GM23338 (cell line): ENCODE measurements at regions not wholly inside any gene's neighbourhood (a gene's known extent, or its start where the extent isn't known, plus 50 kb on each side); places are given as distances from the start of the nearest gene placed in this dataset.

Experiments used
- ATAC-seq: fragments of 200-7000 bp; cut with Tn5 transposase; 3 replicates; pipeline ENCODE4 v1.9.1; 2020
- DNase-seq: peaks from one replicate; pipeline ENCODE4 v3.0.0-alpha.2; 2015; ENCODE audit warnings: low spot score
- H2AFZ ChIP-seq: fragments of 200-600 bp; sonication (generic); 2 replicates; pipeline ENCODE4 v1.8.0; 2016; ENCODE audit warnings: antibody characterized with exemption, mild to moderate bottlenecking, moderate library complexity
- H3F3A ChIP-seq: fragments of 200-600 bp; sonication (generic); replicated peaks from 2 replicates; pipeline ENCODE4 v1.8.0; 2017; ENCODE audit warnings: antibody characterized with exemption, mixed run types, low read depth
- H3K27ac ChIP-seq: fragments of 200-600 bp; sonication (generic); 2 replicates; pipeline ENCODE4 v1.6.1; 2016; ENCODE audit warnings: low read depth
- H3K27me3 ChIP-seq: fragments of 200-600 bp; sonication (generic); 2 replicates; pipeline ENCODE4 v1.8.0; 2016; ENCODE audit warnings: mild to moderate bottlenecking, mixed run types, moderate library complexity; ENCODE audit not compliant: insufficient read depth
- H3K36me3 ChIP-seq: fragments of 200-600 bp; sonication (generic); 2 replicates; pipeline ENCODE4 v1.8.0; 2016; ENCODE audit warnings: mild to moderate bottlenecking; ENCODE audit not compliant: insufficient read depth
- H3K4me1 ChIP-seq: fragments of 200-600 bp; sonication (generic); 2 replicates; pipeline ENCODE4 v1.8.0; 2016; ENCODE audit warnings: mild to moderate bottlenecking, moderate library complexity; ENCODE audit not compliant: insufficient read depth
- H3K4me2 ChIP-seq: fragments of 200-600 bp; sonication (generic); 2 replicates; pipeline ENCODE4 v1.7.1; 2017; ENCODE audit warnings: mixed run types
- H3K4me3 ChIP-seq: fragments of 200-600 bp; sonication (generic); 2 replicates; pipeline ENCODE4 v1.6.1; 2016; ENCODE audit warnings: mixed run types
- H3K79me2 ChIP-seq: fragments of 200-600 bp; sonication (generic); replicated peaks from 2 replicates; pipeline ENCODE4 v1.8.0; 2017; ENCODE audit warnings: mild to moderate bottlenecking; ENCODE audit not compliant: insufficient read depth
- H3K9me2 ChIP-seq: fragments of 200-600 bp; sonication (generic); 2 replicates; pipeline ENCODE4 v1.8.0; 2017; ENCODE audit not compliant: insufficient read depth
- H4K20me1 ChIP-seq: fragments of 200-600 bp; sonication (generic); replicated peaks from 2 replicates; pipeline ENCODE4 v1.8.0; 2017; ENCODE audit warnings: mild to moderate bottlenecking; ENCODE audit not compliant: insufficient read depth
- H3K27ac Mint-ChIP-seq: 2 replicates; pipeline ENCODE4 v1.8.0; 2020; ENCODE audit warnings: inconsistent platforms, mild to moderate bottlenecking, moderate library complexity, mixed read lengths
- H3K27me3 Mint-ChIP-seq: 3 replicates; pipeline ENCODE4 v1.8.0; 2022; ENCODE audit warnings: low read depth, mild to moderate bottlenecking, moderate library complexity, mixed read lengths, inconsistent platforms; ENCODE audit not compliant: insufficient read depth, poor library complexity
- H3K36me3 Mint-ChIP-seq: 3 replicates; pipeline ENCODE4 v1.8.0; 2021; ENCODE audit warnings: low read depth, mild to moderate bottlenecking, inconsistent platforms, moderate library complexity, mixed read lengths
- H3K4me1 Mint-ChIP-seq: 3 replicates; pipeline ENCODE4 v1.8.0; 2020; ENCODE audit warnings: mild to moderate bottlenecking, inconsistent platforms, mixed read lengths
- H3K4me3 Mint-ChIP-seq: 3 replicates; pipeline ENCODE4 v1.8.0; 2021; ENCODE audit warnings: moderate library complexity, mild to moderate bottlenecking, inconsistent platforms, mixed read lengths
- H3K9me3 Mint-ChIP-seq: 3 replicates; pipeline ENCODE4 v1.8.0; 2020; ENCODE audit warnings: moderate library complexity, mild to moderate bottlenecking, inconsistent platforms, mixed read lengths
- CREB1 ChIP-seq: fragments of 250-450 bp; sonication (Bioruptor Pico); IDR thresholded peaks from 2 replicates; pipeline ENCODE4 v1.5.0; 2020; ENCODE audit warnings: low read depth, mild to moderate bottlenecking, moderate library complexity
- CTCF ChIP-seq, 2 experiments: fragments of 200-600 bp in 1 of 2; sonication (generic) in 1 of 2; conservative IDR thresholded peaks; 2 replicates each; pipeline versions ENCODE4 v1.5.1 to v1.6.1; 2016 to 2017; ENCODE audit warnings: antibody characterized with exemption in 2 of 2, low read depth in 2 of 2, mild to moderate bottlenecking in 2 of 2, moderate library complexity in 1 of 2
- ETS1 ChIP-seq: IDR thresholded peaks from 2 replicates; pipeline ENCODE4 v1.6.1; 2016; ENCODE audit warnings: antibody characterized with exemption
- EZH2phosphoT487 ChIP-seq: fragments of 200-600 bp; sonication (generic); IDR thresholded peaks from one replicate; pipeline ENCODE4 v1.8.1; 2018; ENCODE audit warnings: antibody characterized with exemption; ENCODE audit not compliant: unreplicated experiment
- JUNB ChIP-seq: IDR thresholded peaks from one replicate; pipeline ENCODE4 v1.6.1; 2016; ENCODE audit warnings: antibody characterized with exemption; ENCODE audit not compliant: unreplicated experiment
- NANOG ChIP-seq: IDR thresholded peaks from 2 replicates; pipeline ENCODE4 v1.6.1; 2016; ENCODE audit warnings: antibody characterized with exemption, borderline replicate concordance
- POLR2AphosphoS5 ChIP-seq: IDR thresholded peaks from 2 replicates; pipeline ENCODE4 v1.6.1; 2016; ENCODE audit warnings: antibody characterized with exemption, low read depth
- STAT1 ChIP-seq: IDR thresholded peaks from one replicate; pipeline ENCODE4 v1.6.1; 2016; ENCODE audit warnings: antibody characterized with exemption; ENCODE audit not compliant: unreplicated experiment
- ZNF114 ChIP-seq: fragments of 250-450 bp; sonication (Bioruptor Pico); IDR thresholded peaks from 2 replicates; pipeline ENCODE4 v1.5.0; 2020; ENCODE audit warnings: mild to moderate bottlenecking, moderate library complexity
- ZNF331 ChIP-seq: fragments of 250-450 bp; sonication (Bioruptor Pico); IDR thresholded peaks from 2 replicates; pipeline ENCODE4 v1.5.0; 2020; ENCODE audit warnings: low read depth, mild to moderate bottlenecking, moderate library complexity

GRCh38 chr21:35204850-35205541 is 155.9 kb upstream of the RUNX1 start:
- Histone ChIP-seq H3K4me1 (no peaks in the 10 kb centered on the region), H3K27ac (no peak overlapping the region), H2AFZ (peak overlapping the region; percentile 57), H3K36me3 (no peaks in the 10 kb centered on the region), H3F3A (no peaks in the 10 kb centered on the region), H3K79me2 (no peaks in the 10 kb centered on the region), H3K27me3 (no peaks in the 10 kb centered on the region), H3K4me3 (no peak overlapping the region), H4K20me1 (no peaks in the 10 kb centered on the region), H3K4me2 (no peak overlapping the region), H3K9me2 (no peaks in the 10 kb centered on the region)
- H3K27me3 Mint-ChIP-seq, result no peaks in the 10 kb centered on the region
- TF ChIP-seq CTCF (conservative IDR thresholded peaks at IDR 0.05; ENCODE audit: low read depth in 2 of 2) (peak; percentile 31 to 44; a peak in 3 of 4 replicates), EZH2phosphoT487 (no peak)
- H3K27ac Mint-ChIP-seq, result no peak overlapping the region
- H3K9me3 Mint-ChIP-seq, result no peaks in the 10 kb centered on the region; the same call in 2 of the 3 replicates
- DNase-seq, result peak; percentile 40
- H3K36me3 Mint-ChIP-seq, result no peaks in the 10 kb centered on the region
- H3K4me1 Mint-ChIP-seq, result peaks cover 18% of the 10 kb centered on the region; the same call in 2 of the 3 replicates
- H3K4me3 Mint-ChIP-seq, result no peak overlapping the region
- no peak; the same call in 2 of the 3 replicates for ATAC-seq

GRCh38 chr21:35204125-35204524 is 155.0 kb upstream of the RUNX1 start:
- Histone ChIP-seq H3K27ac (no peak overlapping the region), H3K9me2 (no peaks in the 10 kb centered on the region), H4K20me1 (no peaks in the 10 kb centered on the region), H3K36me3 (no peaks in the 10 kb centered on the region), H3K27me3 (no peaks in the 10 kb centered on the region), H3K4me2 (no peak overlapping the region), H3K4me3 (no peak overlapping the region), H2AFZ (no peak overlapping the region), H3K79me2 (no peaks in the 10 kb centered on the region), H3K4me1 (no peaks in the 10 kb centered on the region), H3F3A (no peaks in the 10 kb centered on the region)
- no peak for DNase-seq
- ATAC-seq, result no peak
- no peaks in the 10 kb centered on the region for H3K36me3 Mint-ChIP-seq
- peaks cover 18% of the 10 kb centered on the region; the same call in 2 of the 3 replicates for H3K4me1 Mint-ChIP-seq
- no peak overlapping the region for H3K27ac Mint-ChIP-seq
- no peaks in the 10 kb centered on the region for H3K9me3 Mint-ChIP-seq
- no peak overlapping the region for H3K4me3 Mint-ChIP-seq
- H3K27me3 Mint-ChIP-seq, result no peaks in the 10 kb centered on the region
- TF ChIP-seq POLR2AphosphoS5 (no peak), EZH2phosphoT487 (no peak), CREB1 (CRISPR knock-in tag) (no peak), ETS1 (no peak), CTCF (conservative IDR thresholded peaks at IDR 0.05; ENCODE audit: low read depth in 2 of 2) (no peak), ZNF331 (CRISPR knock-in tag) (no peak), JUNB (no peak), ZNF114 (CRISPR knock-in tag) (no peak), STAT1 (no peak), NANOG (no peak)
